ENCODE measurements at regions not wholly inside any gene's neighbourhood (a gene's known extent, or its start where the extent isn't known, plus 50 kb on each side); places are given as distances from the start of the nearest gene placed in this dataset.
"Not testable (repeated sequence)": the region's sequence is repeated elsewhere in the genome, so short reads cannot be mapped to it uniquely, and the experiment has no call there.

- TF ChIP-seq, protein P1, sequence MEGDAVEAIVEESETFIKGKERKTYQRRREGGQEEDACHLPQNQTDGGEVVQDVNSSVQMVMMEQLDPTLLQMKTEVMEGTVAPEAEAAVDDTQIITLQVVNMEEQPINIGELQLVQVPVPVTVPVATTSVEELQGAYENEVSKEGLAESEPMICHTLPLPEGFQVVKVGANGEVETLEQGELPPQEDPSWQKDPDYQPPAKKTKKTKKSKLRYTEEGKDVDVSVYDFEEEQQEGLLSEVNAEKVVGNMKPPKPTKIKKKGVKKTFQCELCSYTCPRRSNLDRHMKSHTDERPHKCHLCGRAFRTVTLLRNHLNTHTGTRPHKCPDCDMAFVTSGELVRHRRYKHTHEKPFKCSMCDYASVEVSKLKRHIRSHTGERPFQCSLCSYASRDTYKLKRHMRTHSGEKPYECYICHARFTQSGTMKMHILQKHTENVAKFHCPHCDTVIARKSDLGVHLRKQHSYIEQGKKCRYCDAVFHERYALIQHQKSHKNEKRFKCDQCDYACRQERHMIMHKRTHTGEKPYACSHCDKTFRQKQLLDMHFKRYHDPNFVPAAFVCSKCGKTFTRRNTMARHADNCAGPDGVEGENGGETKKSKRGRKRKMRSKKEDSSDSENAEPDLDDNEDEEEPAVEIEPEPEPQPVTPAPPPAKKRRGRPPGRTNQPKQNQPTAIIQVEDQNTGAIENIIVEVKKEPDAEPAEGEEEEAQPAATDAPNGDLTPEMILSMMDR (IDR thresholded peaks at IDR 0.05) = not testable (repeated sequence)
- not testable (repeated sequence) for TF ChIP-seq POLR2A (IDR thresholded peaks at IDR 0.05)
Observed at GRCh38 chr7:75230558-75230957, 138.2 kb downstream of the GTF2IRD2B start.
